NCI-H2171 (cell line): ENCODE measurements at regions not wholly inside any gene's neighbourhood (a gene's known extent, or its start where the extent isn't known, plus 50 kb on each side); places are given as distances from the start of the nearest gene placed in this dataset.
"Not testable (repeated sequence)": the region's sequence is repeated elsewhere in the genome, so short reads cannot be mapped to it uniquely, and the experiment has no call there.

Experiments
- DNase-seq: peaks from one replicate; lab custom pipeline; 2025; lab: John Stamatoyannopoulos, UW

DNA sequence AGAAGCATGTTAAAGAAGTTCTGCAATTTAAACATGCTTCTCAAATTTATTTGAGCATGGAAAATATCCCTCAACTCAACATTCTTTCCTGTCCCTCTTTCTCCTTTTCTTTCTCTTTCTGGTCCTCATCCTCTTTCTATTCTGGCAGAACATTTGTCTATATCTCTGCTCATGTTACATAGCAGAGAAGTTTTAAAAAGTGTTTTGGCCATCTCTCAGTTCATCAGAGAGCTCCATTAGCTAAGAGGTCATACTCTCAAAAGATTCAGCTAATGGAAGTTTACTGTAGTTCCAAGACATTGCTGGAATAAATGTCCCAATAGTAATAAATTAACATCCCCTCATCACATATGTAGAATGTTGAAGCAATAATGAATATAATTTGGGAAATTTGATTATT, 53.5 kb downstream of the XCL2 start:
- no peak for DNase-seq

DNA sequence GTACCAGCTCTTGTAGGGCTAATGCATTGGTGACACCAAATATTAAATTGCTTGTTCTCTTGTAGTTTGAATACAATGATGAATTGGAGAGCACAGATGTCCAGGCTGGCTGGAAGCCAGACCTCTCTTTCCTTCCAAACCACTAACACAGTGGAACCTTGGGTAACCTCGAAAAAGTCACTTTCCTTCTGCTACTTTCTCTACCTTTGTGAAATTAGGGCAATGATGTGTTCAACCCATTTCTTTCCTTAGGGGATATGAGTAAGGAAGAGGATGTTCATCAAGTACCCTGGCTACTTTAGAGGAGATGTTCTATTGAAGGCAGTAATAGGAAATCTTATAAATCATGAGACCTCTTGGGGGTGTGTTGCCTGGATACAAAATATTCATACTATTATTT, 55.7 kb downstream of the XCL2 start:
- peak; percentile 48 for DNase-seq

DNA sequence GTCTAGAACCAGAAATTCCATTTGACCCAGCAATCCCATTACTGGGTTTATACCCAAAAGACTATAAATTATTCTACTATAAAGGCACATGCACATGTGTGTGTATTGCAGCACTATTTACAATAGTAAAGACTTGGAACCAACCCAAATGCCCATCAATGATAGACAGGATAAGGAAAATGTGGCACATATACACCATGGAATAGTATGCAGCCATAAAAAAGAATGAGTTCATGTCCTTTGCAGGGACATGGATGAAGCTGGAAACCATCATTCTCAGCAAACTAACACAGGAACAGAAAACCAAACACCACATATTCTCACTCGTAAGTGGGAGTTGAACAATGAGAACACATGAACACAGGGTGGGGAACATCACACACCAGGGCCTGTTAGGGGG, 57.0 kb downstream of the XCL2 start:
- DNase-seq: not testable (repeated sequence)

GRCh38 chr1:168485048-168485447, 58.7 kb downstream of the XCL2 start:
- DNase-seq: no peak

- no peak for DNase-seq
Measured at GRCh38 chr1:168484083-168484482, 59.7 kb downstream of the XCL2 start.

DNA sequence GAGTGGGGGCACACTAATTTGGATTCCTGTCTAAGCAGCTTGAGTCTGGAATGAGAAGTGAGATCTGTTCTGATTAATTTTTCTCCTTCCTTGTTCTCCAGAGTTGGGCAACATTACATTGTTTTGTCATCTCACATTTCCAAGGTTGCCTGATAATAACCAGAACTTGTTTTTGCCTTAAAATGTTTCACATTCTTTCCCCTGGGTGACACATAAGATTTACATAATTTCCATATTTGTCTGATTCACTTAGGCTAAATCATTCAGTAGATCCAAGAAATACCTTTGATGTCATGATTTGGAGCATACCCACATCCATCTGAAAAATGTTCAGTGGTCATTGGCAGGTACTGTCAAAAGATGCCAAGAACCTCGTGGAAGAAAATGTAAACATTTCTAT, 60.3 kb downstream of the XCL2 start:
- no peak for DNase-seq

- DNase-seq: no peak
Measured at GRCh38 chr1:168482106-168482505, 61.7 kb downstream of the XCL2 start.

DNA sequence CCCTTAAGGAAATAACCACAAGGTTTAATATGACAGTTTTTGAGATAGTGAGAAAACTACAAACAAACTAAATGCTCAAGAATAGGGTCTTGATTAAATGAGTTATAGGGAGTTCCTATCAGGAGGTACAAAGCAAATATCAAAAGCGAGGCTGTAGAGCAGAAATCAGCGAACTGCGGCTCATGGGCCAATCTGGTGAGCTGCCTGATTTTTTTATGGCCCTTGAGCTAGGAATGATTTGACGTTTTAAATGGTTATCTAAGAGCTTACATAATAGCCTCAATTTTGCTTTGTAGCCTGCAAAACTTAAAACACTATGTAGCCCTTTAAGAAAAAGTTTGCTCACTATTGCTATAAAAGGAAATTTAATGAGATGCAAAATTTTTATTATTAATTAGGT, 62.2 kb downstream of the XCL2 start:
- DNase-seq: no peak

DNA sequence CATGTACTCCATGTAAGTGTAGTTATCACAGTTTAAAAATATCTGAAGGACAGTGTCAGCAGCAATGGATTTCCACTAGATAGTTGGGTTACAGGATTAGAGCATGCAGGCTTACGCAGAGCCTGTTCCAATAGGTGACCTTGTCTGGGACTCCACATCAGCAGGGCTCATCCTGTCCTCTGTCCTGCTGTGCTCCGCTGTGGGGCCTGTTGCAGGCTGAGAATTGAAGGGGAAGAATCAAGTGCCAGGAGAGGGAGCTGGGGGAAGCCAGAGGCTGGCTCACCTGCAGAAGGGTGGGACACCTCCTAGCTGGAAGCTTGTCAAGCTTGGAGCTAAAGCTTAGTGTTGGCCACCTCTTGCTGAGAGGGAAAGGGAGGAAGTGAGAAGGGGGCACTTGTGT, 62.8 kb downstream of the XCL2 start:
- DNase-seq: no peak

GRCh38 chr1:168477792-168478191, 66.0 kb downstream of the XCL2 start:
- no peak for DNase-seq

- no peak for DNase-seq
Measured at GRCh38 chr1:168476588-168477385, 67.0 kb downstream of the XCL2 start.

DNA sequence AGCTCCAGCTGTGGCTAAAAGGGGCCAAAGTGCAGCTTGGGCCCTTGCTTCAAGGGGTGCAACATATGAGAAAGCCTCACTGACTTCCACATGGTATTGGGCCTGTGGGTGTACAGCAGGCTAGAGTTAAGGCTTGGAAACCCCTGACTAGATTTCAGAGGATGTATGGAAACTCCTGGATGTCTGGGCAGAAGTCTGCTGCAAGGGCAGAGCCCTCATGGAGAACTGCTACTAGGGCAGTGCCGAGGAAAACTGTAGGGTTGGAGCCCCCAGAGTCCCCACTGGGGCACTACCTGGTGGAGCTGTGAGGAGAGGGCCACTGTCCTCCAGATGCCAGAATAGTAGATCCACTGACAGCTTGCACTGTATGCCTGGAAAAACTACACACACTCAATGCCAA, 69.5 kb downstream of the XCL2 start:
- DNase-seq: no peak

- no peak for DNase-seq
Measured at GRCh38 chr1:168473126-168473525, 70.7 kb downstream of the XCL2 start.

DNA sequence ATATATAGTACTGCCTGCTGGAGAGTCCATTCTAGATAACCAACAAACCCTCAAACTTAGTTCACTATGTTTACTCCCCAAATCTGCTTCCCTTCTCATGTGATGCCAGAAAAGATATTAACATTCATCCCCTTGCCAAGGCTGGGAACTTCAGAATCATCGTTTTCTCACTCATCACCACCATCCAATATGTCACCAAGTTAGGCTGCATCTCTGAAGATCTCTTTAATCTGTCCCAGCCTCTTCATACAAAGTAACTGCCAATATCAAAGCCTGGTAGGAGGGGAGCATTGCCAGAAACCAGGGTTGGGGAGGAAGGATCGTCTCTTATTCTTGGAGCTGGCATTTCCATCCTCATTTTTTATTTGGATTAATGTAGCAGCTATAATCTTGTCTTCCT, 71.6 kb downstream of the XCL2 start:
- DNase-seq: no peak

DNA sequence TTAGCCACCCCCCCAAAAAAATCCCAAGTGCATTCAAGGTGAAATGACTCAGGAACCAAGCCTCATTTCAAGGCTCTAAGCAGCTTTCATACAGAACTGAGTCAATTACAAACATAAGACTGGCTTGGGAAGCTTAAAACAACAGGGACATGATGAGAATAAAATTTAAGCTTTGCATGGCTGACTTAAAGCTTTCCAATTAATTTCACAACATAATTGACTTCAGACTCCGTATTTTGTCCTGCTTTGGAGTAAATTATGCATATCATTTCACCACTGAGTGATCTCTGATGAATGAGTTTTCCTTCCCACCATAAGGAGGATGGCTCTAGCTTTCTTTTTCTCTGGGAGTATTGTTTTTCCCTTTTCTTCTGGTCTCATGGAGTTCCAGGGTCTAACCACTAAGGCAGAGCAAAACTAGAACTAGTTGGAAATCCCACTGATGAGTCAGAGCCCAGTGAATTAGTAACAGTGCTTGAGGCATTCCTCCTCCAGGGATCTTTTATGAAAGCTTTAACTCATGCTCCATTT, 72.8 kb downstream of the XCL2 start:
- DNase-seq: no peak

- no peak for DNase-seq
Measured at GRCh38 chr1:168469690-168470089, 74.1 kb downstream of the XCL2 start.

GRCh38 chr1:168468822-168469221, 75.0 kb downstream of the XCL2 start:
- no peak for DNase-seq

DNA sequence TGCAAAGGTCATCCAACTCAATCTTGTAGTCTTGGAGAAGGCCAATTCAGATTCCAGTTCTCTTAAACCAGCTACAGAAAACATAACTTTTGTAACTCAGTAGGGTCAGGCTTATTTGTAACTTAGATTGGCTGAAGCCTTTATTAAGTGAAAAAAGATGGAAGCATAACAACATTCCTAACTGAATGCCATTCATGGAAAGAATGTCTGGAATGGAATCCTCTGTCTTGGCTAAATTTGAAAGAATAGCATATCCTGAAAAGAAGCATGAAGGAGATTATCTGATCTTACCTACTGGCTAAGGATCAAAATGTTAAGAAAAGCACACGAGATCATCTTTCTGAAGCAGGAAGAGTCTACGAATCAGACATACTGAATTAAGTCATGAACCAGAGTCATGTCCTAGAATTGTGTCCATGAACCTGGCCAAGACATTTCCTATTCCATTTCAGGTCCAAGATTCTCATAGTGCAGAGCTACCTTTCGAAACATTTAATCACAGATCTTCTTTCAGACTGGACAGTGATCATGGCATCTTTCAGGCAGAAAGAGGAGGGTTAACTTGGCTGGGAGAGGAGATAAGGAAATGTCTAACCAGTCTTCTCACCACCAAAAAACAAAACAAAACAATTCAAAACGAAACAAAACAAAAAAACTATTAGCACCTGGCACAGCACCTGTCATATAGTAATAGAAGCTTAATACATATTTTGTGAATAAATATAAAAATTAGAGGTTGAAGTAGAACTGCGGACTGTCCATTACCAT, 75.6 kb downstream of the XCL2 start:
- DNase-seq: no peak

- DNase-seq: no peak
Measured at GRCh38 chr1:168467452-168467851, 76.3 kb downstream of the XCL2 start.

- no peak for DNase-seq
Measured at GRCh38 chr1:168466714-168467131, 77.1 kb downstream of the XCL2 start.

DNA sequence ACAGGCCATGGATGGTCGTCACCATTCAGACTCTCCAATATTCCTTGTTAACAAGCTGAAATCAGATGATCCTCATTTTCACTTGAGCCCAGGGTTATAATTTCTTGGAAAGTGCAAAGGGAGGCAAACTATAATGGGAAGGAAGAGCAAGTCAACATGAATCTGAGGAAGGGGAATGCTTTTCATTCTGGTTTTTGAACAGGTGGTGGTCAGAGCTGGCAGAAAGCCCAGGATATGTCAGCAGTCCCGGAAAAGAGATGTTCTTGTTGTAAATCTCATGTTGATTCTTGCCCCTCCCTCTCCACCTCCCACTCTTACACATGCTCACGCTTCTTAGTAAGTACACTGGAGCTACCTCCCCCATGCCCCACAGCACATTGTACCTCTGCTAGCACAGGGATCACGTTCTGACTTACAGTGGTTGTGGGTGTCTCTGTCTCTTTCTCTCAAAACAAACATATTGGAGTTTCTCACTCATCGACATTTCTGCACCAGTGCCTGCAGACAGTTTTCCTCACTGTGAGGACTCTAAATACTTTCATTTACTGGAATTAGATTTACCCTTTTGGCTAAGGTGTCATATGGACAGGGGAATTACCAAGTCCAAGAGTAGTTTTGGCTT, 77.6 kb downstream of the XCL2 start:
- peak; percentile 75 for DNase-seq

GRCh38 chr1:168461108-168461507, 82.7 kb downstream of the XCL2 start:
- DNase-seq: not testable (repeated sequence)

DNA sequence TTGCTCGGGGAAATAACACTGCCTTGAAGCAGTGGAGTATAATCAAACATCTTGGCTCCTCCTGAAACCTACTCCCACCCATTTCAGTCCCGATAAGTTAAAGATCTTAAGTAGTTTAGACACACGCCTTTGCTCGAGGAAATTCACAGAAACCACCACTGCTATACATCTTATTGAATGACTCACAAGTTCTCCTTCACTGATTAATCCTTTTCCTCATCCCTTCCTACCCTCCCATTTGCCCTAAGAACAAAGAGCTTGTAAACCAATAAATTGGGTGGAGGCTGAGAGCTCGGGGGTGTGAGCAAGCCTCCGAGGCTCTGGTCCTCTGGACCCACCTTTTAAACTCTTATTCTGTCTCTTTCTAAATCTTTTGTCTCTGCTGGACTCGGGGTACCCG, 86.5 kb downstream of the XCL2 start:
- DNase-seq: not testable (repeated sequence)
